ENCODE measurements at regions not wholly inside any gene's neighbourhood (a gene's known extent, or its start where the extent isn't known, plus 50 kb on each side); places are given as distances from the start of the nearest gene placed in this dataset.

GRCh38 chr1:38142606-38143005 lies 96.0 kb upstream of the POU3F1 start:
- no peak overlapping the region for H3K18ac ChIP-seq (ENCODE audit: low read length)
- H3K23ac ChIP-seq (ENCODE audit: low read length) = no peak overlapping the region
- no peak overlapping the region for H3K56ac ChIP-seq (ENCODE audit: low read length)
- DNase-seq = no peak
- no peak overlapping the region for H4K8ac ChIP-seq (ENCODE audit: low read depth, low read length)
- H3K27me3 ChIP-seq (ENCODE audit: insufficient read depth, low read length, poor library complexity) = no peaks in the 10 kb centered on the region
- no peak overlapping the region for H3K27ac ChIP-seq (ENCODE audit: low read depth, low read length)
- no peak overlapping the region for H4K5ac ChIP-seq (ENCODE audit: low read length)
- H2BK15ac ChIP-seq (replicated peaks; ENCODE audit: low read depth) = no peak overlapping the region
- WGBS (ENCODE audit: extremely low coverage, insufficient coverage, low lambda C conversion rate) = no CpG with 5 or more reads among the region's 2 CpGs
- no peak overlapping the region for H2BK5ac ChIP-seq (ENCODE audit: low read length)
- H3K79me2 ChIP-seq (ENCODE audit: control insufficient read depth, insufficient read depth, low read length) = no peaks in the 10 kb centered on the region
- H3K4me2 ChIP-seq (ENCODE audit: low read length) = no peak overlapping the region
- H3K4me1 ChIP-seq (ENCODE audit: control insufficient read depth, low read depth, low read length) = peaks cover 12% of the 10 kb centered on the region
- H3K79me1 ChIP-seq (ENCODE audit: low read length) = no peaks in the 10 kb centered on the region
- H2AK5ac ChIP-seq (ENCODE audit: low read length) = no peak overlapping the region
- no peak overlapping the region for H3K4ac ChIP-seq (ENCODE audit: low read depth, low read length)
- H3K9ac ChIP-seq (ENCODE audit: low read length) = no peak overlapping the region
- H2BK120ac ChIP-seq (ENCODE audit: low read depth, low read length) = no peak overlapping the region
- H3K36me3 ChIP-seq (ENCODE audit: control insufficient read depth, insufficient read depth, low read length) = no peaks in the 10 kb centered on the region
- no peak overlapping the region for H3K4me3 ChIP-seq (ENCODE audit: low read length)

GRCh38 chr1:38141483-38141882 lies 94.9 kb upstream of the POU3F1 start:
- H3K18ac ChIP-seq (ENCODE audit: low read length) = no peak overlapping the region
- DNase-seq = no peak

DNA sequence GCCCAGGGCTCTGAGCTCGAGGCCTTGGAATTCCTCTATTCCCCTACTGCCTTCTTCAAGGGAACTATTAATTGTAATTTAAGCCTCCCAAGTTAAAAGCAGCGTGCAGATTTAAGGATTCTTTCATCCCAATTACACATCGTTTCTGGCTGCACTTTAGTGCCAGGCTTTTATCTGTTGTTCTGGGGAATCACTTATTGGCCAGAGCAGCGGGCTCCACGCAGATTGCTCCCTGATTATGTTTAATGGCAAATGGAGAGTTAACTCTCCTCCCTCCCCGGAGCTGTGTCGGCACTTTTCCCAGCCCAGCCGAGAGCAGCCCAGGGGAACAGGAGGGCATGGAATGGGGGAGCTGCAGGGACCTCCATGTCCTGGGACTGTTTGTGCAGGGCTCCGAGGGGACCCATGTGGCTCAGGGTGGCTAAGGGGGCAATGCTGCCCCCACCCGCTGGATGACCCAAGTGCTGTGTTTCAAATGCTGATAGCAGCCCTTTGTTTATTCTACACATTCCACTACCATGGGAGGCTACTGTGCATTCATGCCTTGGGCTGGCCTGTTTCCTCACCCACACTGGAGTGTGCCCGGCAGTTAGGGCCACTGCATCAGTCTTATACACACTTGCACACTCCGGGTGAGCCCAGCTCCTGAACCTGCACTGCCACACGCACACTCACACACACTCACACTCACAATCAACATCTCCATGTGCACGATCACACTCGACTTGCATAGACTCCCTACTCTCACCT lies 93.3 kb upstream of the POU3F1 start:
- Histone ChIP-seq H3K79me1 (ENCODE audit: low read length) (no peaks in the 10 kb centered on the region), H3K18ac (ENCODE audit: low read length) (no peak overlapping the region), H2BK5ac (ENCODE audit: low read length) (peak overlapping the region; percentile 46), H3K4ac (ENCODE audit: low read depth, low read length) (no peak overlapping the region), H3K23ac (ENCODE audit: low read length) (no peak overlapping the region), H3K56ac (ENCODE audit: low read length) (peak overlapping the region; percentile 62), H3K79me2 (ENCODE audit: control insufficient read depth, insufficient read depth, low read length) (no peaks in the 10 kb centered on the region), H3K36me3 (ENCODE audit: control insufficient read depth, insufficient read depth, low read length) (no peaks in the 10 kb centered on the region), H3K4me2 (ENCODE audit: low read length) (peak overlapping the region; percentile 10), H4K5ac (ENCODE audit: low read length) (no peak overlapping the region), H2BK120ac (ENCODE audit: low read depth, low read length) (no peak overlapping the region), H3K27me3 (ENCODE audit: insufficient read depth, low read length, poor library complexity) (no peaks in the 10 kb centered on the region), H2BK15ac (replicated peaks; ENCODE audit: low read depth) (no peak overlapping the region), H4K8ac (ENCODE audit: low read depth, low read length) (no peak overlapping the region), H2AK5ac (ENCODE audit: low read length) (peak overlapping the region; percentile 31), H3K9ac (ENCODE audit: low read length) (peak overlapping the region; percentile 29), H3K4me1 (ENCODE audit: control insufficient read depth, low read depth, low read length) (peaks cover 12% of the 10 kb centered on the region), H3K4me3 (ENCODE audit: low read length) (no peak overlapping the region), H3K27ac (ENCODE audit: low read depth, low read length) (no peak overlapping the region)
- DNase-seq = peak; percentile 72
- WGBS (ENCODE audit: extremely low coverage, insufficient coverage, low lambda C conversion rate) = no CpG with 5 or more reads among the region's 15 CpGs

More at GRCh38 chr1:38141483-38141882, 94.9 kb upstream of the POU3F1 start:
- Histone ChIP-seq H3K9ac (ENCODE audit: low read length) (no peak overlapping the region), H3K27me3 (ENCODE audit: insufficient read depth, low read length, poor library complexity) (no peaks in the 10 kb centered on the region), H3K4me2 (ENCODE audit: low read length) (no peak overlapping the region), H2AK5ac (ENCODE audit: low read length) (no peak overlapping the region), H2BK5ac (ENCODE audit: low read length) (no peak overlapping the region), H3K4ac (ENCODE audit: low read depth, low read length) (no peak overlapping the region), H3K4me3 (ENCODE audit: low read length) (no peak overlapping the region), H3K56ac (ENCODE audit: low read length) (no peak overlapping the region), H3K79me2 (ENCODE audit: control insufficient read depth, insufficient read depth, low read length) (no peaks in the 10 kb centered on the region), H4K5ac (ENCODE audit: low read length) (no peak overlapping the region), H3K27ac (ENCODE audit: low read depth, low read length) (no peak overlapping the region), H2BK15ac (replicated peaks; ENCODE audit: low read depth) (no peak overlapping the region), H3K79me1 (ENCODE audit: low read length) (no peaks in the 10 kb centered on the region), H2BK120ac (ENCODE audit: low read depth, low read length) (no peak overlapping the region), H3K36me3 (ENCODE audit: control insufficient read depth, insufficient read depth, low read length) (no peaks in the 10 kb centered on the region), H3K23ac (ENCODE audit: low read length) (no peak overlapping the region), H4K8ac (ENCODE audit: low read depth, low read length) (no peak overlapping the region), H3K4me1 (ENCODE audit: control insufficient read depth, low read depth, low read length) (peaks cover 12% of the 10 kb centered on the region)
- no CpG with 5 or more reads among the region's 3 CpGs for WGBS (ENCODE audit: extremely low coverage, insufficient coverage, low lambda C conversion rate)

- Histone ChIP-seq H3K27me3 (ENCODE audit: insufficient read depth, low read length, poor library complexity) (no peaks in the 10 kb centered on the region), H4K8ac (ENCODE audit: low read depth, low read length) (no peak overlapping the region), H3K9ac (ENCODE audit: low read length) (no peak overlapping the region), H2BK15ac (replicated peaks; ENCODE audit: low read depth) (no peak overlapping the region), H3K4me1 (ENCODE audit: control insufficient read depth, low read depth, low read length) (peaks cover 12% of the 10 kb centered on the region), H3K4me2 (ENCODE audit: low read length) (no peak overlapping the region), H2AK5ac (ENCODE audit: low read length) (no peak overlapping the region), H3K56ac (ENCODE audit: low read length) (no peak overlapping the region), H3K36me3 (ENCODE audit: control insufficient read depth, insufficient read depth, low read length) (no peaks in the 10 kb centered on the region), H3K4me3 (ENCODE audit: low read length) (no peak overlapping the region), H3K27ac (ENCODE audit: low read depth, low read length) (no peak overlapping the region), H3K18ac (ENCODE audit: low read length) (no peak overlapping the region), H2BK5ac (ENCODE audit: low read length) (no peak overlapping the region), H3K4ac (ENCODE audit: low read depth, low read length) (no peak overlapping the region), H4K5ac (ENCODE audit: low read length) (no peak overlapping the region), H3K79me2 (ENCODE audit: control insufficient read depth, insufficient read depth, low read length) (no peaks in the 10 kb centered on the region), H2BK120ac (ENCODE audit: low read depth, low read length) (no peak overlapping the region), H3K23ac (ENCODE audit: low read length) (no peak overlapping the region), H3K79me1 (ENCODE audit: low read length) (no peaks in the 10 kb centered on the region)
- DNase-seq = peak; percentile 67
- WGBS (ENCODE audit: extremely low coverage, insufficient coverage, low lambda C conversion rate) = no CpG with 5 or more reads among the region's 6 CpGs
Observed at GRCh38 chr1:38138498-38139233, 92.1 kb upstream of the POU3F1 start.

- H3K23ac ChIP-seq (ENCODE audit: low read length) = no peak overlapping the region
- no peak overlapping the region for H3K4me3 ChIP-seq (ENCODE audit: low read length)
- H3K4me1 ChIP-seq (ENCODE audit: control insufficient read depth, low read depth, low read length) = peaks cover 12% of the 10 kb centered on the region
- H3K56ac ChIP-seq (ENCODE audit: low read length) = no peak overlapping the region
- H3K9ac ChIP-seq (ENCODE audit: low read length) = no peak overlapping the region
- H2AK5ac ChIP-seq (ENCODE audit: low read length) = no peak overlapping the region
- H4K5ac ChIP-seq (ENCODE audit: low read length) = no peak overlapping the region
- H3K18ac ChIP-seq (ENCODE audit: low read length) = no peak overlapping the region
- DNase-seq = no peak
- no peaks in the 10 kb centered on the region for H3K79me2 ChIP-seq (ENCODE audit: control insufficient read depth, insufficient read depth, low read length)
- H3K27me3 ChIP-seq (ENCODE audit: insufficient read depth, low read length, poor library complexity) = no peaks in the 10 kb centered on the region
- no peak overlapping the region for H3K27ac ChIP-seq (ENCODE audit: low read depth, low read length)
- WGBS (ENCODE audit: extremely low coverage, insufficient coverage, low lambda C conversion rate) = no CpG with 5 or more reads among the region's 3 CpGs
- no peak overlapping the region for H3K4ac ChIP-seq (ENCODE audit: low read depth, low read length)
- no peaks in the 10 kb centered on the region for H3K36me3 ChIP-seq (ENCODE audit: control insufficient read depth, insufficient read depth, low read length)
- H2BK5ac ChIP-seq (ENCODE audit: low read length) = no peak overlapping the region
- no peak overlapping the region for H2BK120ac ChIP-seq (ENCODE audit: low read depth, low read length)
- no peak overlapping the region for H3K4me2 ChIP-seq (ENCODE audit: low read length)
- no peak overlapping the region for H2BK15ac ChIP-seq (replicated peaks; ENCODE audit: low read depth)
- no peak overlapping the region for H4K8ac ChIP-seq (ENCODE audit: low read depth, low read length)
- H3K79me1 ChIP-seq (ENCODE audit: low read length) = no peaks in the 10 kb centered on the region
Observed at GRCh38 chr1:38137164-38137563, 90.6 kb upstream of the POU3F1 start.
